ENCODE measurements at regions not wholly inside any gene's neighbourhood (a gene's known extent, or its start where the extent isn't known, plus 50 kb on each side); places are given as distances from the start of the nearest gene placed in this dataset.

DNA sequence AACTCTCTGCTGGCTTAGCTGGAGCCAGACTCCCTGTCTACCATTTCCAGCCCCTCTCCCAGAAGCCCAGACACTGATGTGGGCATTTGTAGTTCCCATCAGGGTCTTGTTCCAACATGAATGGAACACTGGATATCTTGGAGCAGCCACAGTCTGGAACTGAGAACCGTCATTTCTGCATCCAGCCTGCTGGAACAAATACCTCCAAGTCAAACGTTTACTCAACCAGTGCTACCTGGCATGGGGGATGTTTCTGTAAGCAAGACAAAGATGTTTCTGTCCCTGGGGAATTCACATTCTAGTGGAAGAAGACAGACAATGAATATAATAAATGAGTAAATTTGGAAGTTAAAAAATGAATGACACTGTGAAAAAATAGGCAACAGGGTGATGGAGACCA, 70.8 kb upstream of the ZNF438 start:
- Histone ChIP-seq H3K79me2 (ENCODE audit: insufficient read depth, low read length) (no peaks in the 10 kb centered on the region), H3K4me2 (ENCODE audit: low read length) (no peak overlapping the region), H3K9me2 (ENCODE audit: low read depth, low read length) (no peaks in the 10 kb centered on the region), H3K4me1 (ENCODE audit: insufficient read depth, low read length, severe bottlenecking) (no peaks in the 10 kb centered on the region), H3K9me3 (ENCODE audit: low read length) (no peaks in the 10 kb centered on the region), H3F3A (ENCODE audit: insufficient read depth, low read length) (no peaks in the 10 kb centered on the region), H3K4me3 (ENCODE audit: low read depth, low read length, poor library complexity, severe bottlenecking) (no peak overlapping the region), H3K36me3 (ENCODE audit: insufficient read depth, low read length) (no peaks in the 10 kb centered on the region), H3K27ac (ENCODE audit: low read depth, low read length, poor library complexity, severe bottlenecking) (no peak overlapping the region), H3K9ac (ENCODE audit: low read length) (no peak overlapping the region), H2AFZ (ENCODE audit: low read length) (no peak overlapping the region), H3K27me3 (ENCODE audit: insufficient read depth, low read length) (peaks cover 5% of the 10 kb centered on the region), H4K20me1 (ENCODE audit: insufficient read depth, low read length) (no peaks in the 10 kb centered on the region)
- TF ChIP-seq EZH2 (IDR thresholded peaks at IDR 0.05; ENCODE audit: borderline replicate concordance, low read length): no peak
- TF ChIP-seq, protein P1, sequence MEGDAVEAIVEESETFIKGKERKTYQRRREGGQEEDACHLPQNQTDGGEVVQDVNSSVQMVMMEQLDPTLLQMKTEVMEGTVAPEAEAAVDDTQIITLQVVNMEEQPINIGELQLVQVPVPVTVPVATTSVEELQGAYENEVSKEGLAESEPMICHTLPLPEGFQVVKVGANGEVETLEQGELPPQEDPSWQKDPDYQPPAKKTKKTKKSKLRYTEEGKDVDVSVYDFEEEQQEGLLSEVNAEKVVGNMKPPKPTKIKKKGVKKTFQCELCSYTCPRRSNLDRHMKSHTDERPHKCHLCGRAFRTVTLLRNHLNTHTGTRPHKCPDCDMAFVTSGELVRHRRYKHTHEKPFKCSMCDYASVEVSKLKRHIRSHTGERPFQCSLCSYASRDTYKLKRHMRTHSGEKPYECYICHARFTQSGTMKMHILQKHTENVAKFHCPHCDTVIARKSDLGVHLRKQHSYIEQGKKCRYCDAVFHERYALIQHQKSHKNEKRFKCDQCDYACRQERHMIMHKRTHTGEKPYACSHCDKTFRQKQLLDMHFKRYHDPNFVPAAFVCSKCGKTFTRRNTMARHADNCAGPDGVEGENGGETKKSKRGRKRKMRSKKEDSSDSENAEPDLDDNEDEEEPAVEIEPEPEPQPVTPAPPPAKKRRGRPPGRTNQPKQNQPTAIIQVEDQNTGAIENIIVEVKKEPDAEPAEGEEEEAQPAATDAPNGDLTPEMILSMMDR (IDR thresholded peaks at IDR 0.05; ENCODE audit: low read length): no peak

DNA sequence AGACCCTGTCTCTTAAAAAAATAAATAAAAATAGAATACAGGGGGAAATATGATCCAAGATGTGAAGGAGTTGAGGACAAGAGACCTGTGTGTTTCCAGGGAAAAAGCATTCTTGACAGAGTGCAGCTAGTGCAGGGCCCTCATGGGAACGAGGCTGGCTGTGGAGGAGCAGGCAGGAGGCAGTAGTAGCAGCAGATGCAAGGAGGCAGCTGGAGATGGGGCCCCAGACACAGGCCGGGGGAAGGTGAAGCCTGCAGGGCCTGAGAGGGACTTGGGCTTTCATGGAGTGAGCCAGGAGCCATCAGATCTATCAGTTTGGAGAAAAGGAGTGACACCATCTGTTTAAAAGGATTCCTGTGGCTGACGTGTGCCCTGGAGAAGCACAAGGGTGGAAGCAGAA, 71.4 kb upstream of the ZNF438 start:
- no peak overlapping the region for H3K27ac ChIP-seq (ENCODE audit: low read depth, low read length, poor library complexity, severe bottlenecking)
- H3F3A ChIP-seq (ENCODE audit: insufficient read depth, low read length): no peaks in the 10 kb centered on the region
- no peaks in the 10 kb centered on the region for H4K20me1 ChIP-seq (ENCODE audit: insufficient read depth, low read length)
- no peak overlapping the region for H3K4me3 ChIP-seq (ENCODE audit: low read depth, low read length, poor library complexity, severe bottlenecking)
- H3K9me3 ChIP-seq (ENCODE audit: low read length): no peaks in the 10 kb centered on the region
- no peak overlapping the region for H3K9ac ChIP-seq (ENCODE audit: low read length)
- H3K36me3 ChIP-seq (ENCODE audit: insufficient read depth, low read length): no peaks in the 10 kb centered on the region
- peaks cover 5% of the 10 kb centered on the region for H3K27me3 ChIP-seq (ENCODE audit: insufficient read depth, low read length)
- H2AFZ ChIP-seq (ENCODE audit: low read length): no peak overlapping the region
- no peaks in the 10 kb centered on the region for H3K4me1 ChIP-seq (ENCODE audit: insufficient read depth, low read length, severe bottlenecking)
- H3K4me2 ChIP-seq (ENCODE audit: low read length): no peak overlapping the region
- H3K9me2 ChIP-seq (ENCODE audit: low read depth, low read length): no peaks in the 10 kb centered on the region
- H3K79me2 ChIP-seq (ENCODE audit: insufficient read depth, low read length): no peaks in the 10 kb centered on the region
- TF ChIP-seq, protein P1 (IDR thresholded peaks at IDR 0.05; ENCODE audit: low read length): no peak
- TF ChIP-seq EZH2 (IDR thresholded peaks at IDR 0.05; ENCODE audit: borderline replicate concordance, low read length): no peak

- no peaks in the 10 kb centered on the region for H3K27me3 ChIP-seq (ENCODE audit: insufficient read depth, low read length)
- H3K9me3 ChIP-seq (ENCODE audit: low read length): no peaks in the 10 kb centered on the region
These were observed 81.3 kb upstream of the ZNF438 start for GRCh38 chr10:31112961-31113360.

More at GRCh38 chr10:31112961-31113360, 81.3 kb upstream of the ZNF438 start:
- H3K36me3 ChIP-seq (ENCODE audit: insufficient read depth, low read length): no peaks in the 10 kb centered on the region
- H3K79me2 ChIP-seq (ENCODE audit: insufficient read depth, low read length): no peaks in the 10 kb centered on the region
- H3F3A ChIP-seq (ENCODE audit: insufficient read depth, low read length): no peaks in the 10 kb centered on the region
- H4K20me1 ChIP-seq (ENCODE audit: insufficient read depth, low read length): no peaks in the 10 kb centered on the region
- no peaks in the 10 kb centered on the region for H3K4me1 ChIP-seq (ENCODE audit: insufficient read depth, low read length, severe bottlenecking)
- no peak overlapping the region for H3K4me2 ChIP-seq (ENCODE audit: low read length)
- no peak overlapping the region for H2AFZ ChIP-seq (ENCODE audit: low read length)
- TF ChIP-seq EZH2 (IDR thresholded peaks at IDR 0.05; ENCODE audit: borderline replicate concordance, low read length): no peak
- TF ChIP-seq, protein P1 (IDR thresholded peaks at IDR 0.05; ENCODE audit: low read length): no peak
- no peak overlapping the region for H3K9ac ChIP-seq (ENCODE audit: low read length)
- no peak overlapping the region for H3K27ac ChIP-seq (ENCODE audit: low read depth, low read length, poor library complexity, severe bottlenecking)
- H3K9me2 ChIP-seq (ENCODE audit: low read depth, low read length): no peaks in the 10 kb centered on the region
- H3K4me3 ChIP-seq (ENCODE audit: low read depth, low read length, poor library complexity, severe bottlenecking): no peak overlapping the region

Data from OCI-LY1 (cell line).